C1 segment of cervical spinal cord (tissue), 14 donors: ENCODE measurements at regions not wholly inside any gene's neighbourhood (a gene's known extent, or its start where the extent isn't known, plus 50 kb on each side); places are given as distances from the start of the nearest gene placed in this dataset.

Experiments
- DNase-seq, 14 donors: peaks; one replicate each; lab custom pipeline; 2025; lab: John Stamatoyannopoulos, UW

- no peak for DNase-seq
Measured at GRCh38 chr3:144073698-144074097, 102.1 kb downstream of the DIPK2A start.

- DNase-seq: no peak
Measured at GRCh38 chr3:144079634-144080033, 108.0 kb downstream of the DIPK2A start.

GRCh38 chr3:144084929-144085328 lies 113.3 kb downstream of the DIPK2A start:
- no peak for DNase-seq

GRCh38 chr3:144085964-144086363 lies 114.3 kb downstream of the DIPK2A start:
- DNase-seq: no peak

- no peak for DNase-seq
Measured at GRCh38 chr3:144096016-144096415, 124.4 kb downstream of the DIPK2A start.

- peak in 1 of 14 donors; percentile 52 for DNase-seq
Measured at GRCh38 chr3:144097163-144097562, 125.5 kb downstream of the DIPK2A start.

GRCh38 chr3:144098691-144099090 lies 127.1 kb downstream of the DIPK2A start:
- DNase-seq: no peak

GRCh38 chr3:144102421-144102820 lies 130.8 kb downstream of the DIPK2A start:
- DNase-seq: no peak

GRCh38 chr3:144104186-144104585 lies 132.6 kb downstream of the DIPK2A start:
- peak in 1 of 14 donors; percentile 49 for DNase-seq

- DNase-seq: no peak
Measured at GRCh38 chr3:144104679-144105078, 133.1 kb downstream of the DIPK2A start.

GRCh38 chr3:144105542-144105941 lies 133.9 kb downstream of the DIPK2A start:
- DNase-seq: peak in 1 of 14 donors; percentile 19

GRCh38 chr3:144106970-144107369 lies 135.3 kb downstream of the DIPK2A start:
- no peak for DNase-seq

- peak in 1 of 14 donors; percentile 94 for DNase-seq
Measured at GRCh38 chr3:144107923-144108322, 136.3 kb downstream of the DIPK2A start.

- no peak for DNase-seq
Measured at GRCh38 chr3:144109944-144110343, 138.3 kb downstream of the DIPK2A start.

- DNase-seq: peak in 1 of 14 donors; percentile 80
Measured at GRCh38 chr3:144112036-144112435, 140.4 kb downstream of the DIPK2A start.

- peak in 1 of 14 donors; percentile 77 for DNase-seq
Measured at GRCh38 chr3:144112437-144112836, 140.8 kb downstream of the DIPK2A start.

GRCh38 chr3:144114767-144115166 lies 143.1 kb downstream of the DIPK2A start:
- DNase-seq: peak in 1 of 14 donors; percentile 26

GRCh38 chr3:144119633-144120032 lies 148.0 kb downstream of the DIPK2A start:
- peak in 1 of 14 donors; percentile 56 for DNase-seq

GRCh38 chr3:144121661-144122060 lies 150.0 kb downstream of the DIPK2A start:
- no peak for DNase-seq

GRCh38 chr3:144127014-144127413 lies 155.4 kb downstream of the DIPK2A start:
- peak in 1 of 14 donors; percentile 42 for DNase-seq

GRCh38 chr3:144127700-144128099 lies 156.1 kb downstream of the DIPK2A start:
- DNase-seq: no peak

- DNase-seq: peak in 1 of 14 donors; percentile 67
Measured at GRCh38 chr3:144128108-144128892, 156.7 kb downstream of the DIPK2A start.

GRCh38 chr3:144129536-144130214 lies 158.1 kb downstream of the DIPK2A start:
- DNase-seq: peak in 1 of 14 donors; percentile 95
